ENCODE measurements at regions not wholly inside any gene's neighbourhood (a gene's known extent, or its start where the extent isn't known, plus 50 kb on each side); places are given as distances from the start of the nearest gene placed in this dataset.

DNA sequence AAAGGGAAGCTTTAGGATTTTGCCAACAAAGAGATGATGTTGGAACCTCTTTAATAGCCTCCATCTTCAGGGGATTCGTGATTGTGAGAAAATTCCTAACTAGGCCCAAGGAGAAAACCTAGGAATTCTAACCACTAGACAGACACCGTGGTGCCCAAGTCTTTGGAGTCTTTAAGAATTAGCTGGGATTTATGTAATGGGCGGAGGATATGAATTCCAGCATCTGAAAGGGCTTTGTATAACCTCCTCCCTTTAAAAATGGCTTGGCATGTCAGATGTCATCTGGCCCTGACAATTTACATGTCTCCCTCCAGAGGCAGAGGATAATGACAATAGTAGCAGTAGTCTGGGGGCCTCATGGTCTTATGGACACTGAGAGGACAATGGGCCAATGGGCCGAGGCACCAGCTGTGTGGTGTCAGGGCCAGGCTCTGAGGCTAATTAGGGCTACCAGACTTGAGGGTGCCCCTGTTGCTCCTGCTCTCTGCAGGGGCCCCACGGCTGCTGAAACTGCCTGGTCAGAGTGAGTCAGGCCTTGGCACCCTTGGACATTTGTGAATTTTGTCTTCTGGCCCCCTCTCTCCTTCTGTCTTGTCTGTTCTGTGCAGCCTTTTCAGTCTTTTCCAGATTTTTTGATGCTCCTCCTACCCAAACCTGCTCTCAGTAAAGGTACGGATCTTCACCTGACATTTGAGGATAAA lies 113.9 kb downstream of the EDN1 start:
- Histone ChIP-seq H3K36me3 (no peaks in the 10 kb centered on the region), H3K27me3 (no peaks in the 10 kb centered on the region), H3K4me3 (no peak overlapping the region), H3K4me1 (peaks cover 0 to 40% (median 21%) of the 10 kb centered on the region in 4 donors), H3K27ac (peak overlapping the region; percentile 60 to 72), H3K9me3 (no peaks in the 10 kb centered on the region)
- TF ChIP-seq, protein P1, sequence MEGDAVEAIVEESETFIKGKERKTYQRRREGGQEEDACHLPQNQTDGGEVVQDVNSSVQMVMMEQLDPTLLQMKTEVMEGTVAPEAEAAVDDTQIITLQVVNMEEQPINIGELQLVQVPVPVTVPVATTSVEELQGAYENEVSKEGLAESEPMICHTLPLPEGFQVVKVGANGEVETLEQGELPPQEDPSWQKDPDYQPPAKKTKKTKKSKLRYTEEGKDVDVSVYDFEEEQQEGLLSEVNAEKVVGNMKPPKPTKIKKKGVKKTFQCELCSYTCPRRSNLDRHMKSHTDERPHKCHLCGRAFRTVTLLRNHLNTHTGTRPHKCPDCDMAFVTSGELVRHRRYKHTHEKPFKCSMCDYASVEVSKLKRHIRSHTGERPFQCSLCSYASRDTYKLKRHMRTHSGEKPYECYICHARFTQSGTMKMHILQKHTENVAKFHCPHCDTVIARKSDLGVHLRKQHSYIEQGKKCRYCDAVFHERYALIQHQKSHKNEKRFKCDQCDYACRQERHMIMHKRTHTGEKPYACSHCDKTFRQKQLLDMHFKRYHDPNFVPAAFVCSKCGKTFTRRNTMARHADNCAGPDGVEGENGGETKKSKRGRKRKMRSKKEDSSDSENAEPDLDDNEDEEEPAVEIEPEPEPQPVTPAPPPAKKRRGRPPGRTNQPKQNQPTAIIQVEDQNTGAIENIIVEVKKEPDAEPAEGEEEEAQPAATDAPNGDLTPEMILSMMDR (IDR thresholded peaks at IDR 0.05): no peak
- DNase-seq: no peak
- intact Hi-C loops (cut with DNase I; ENCODE audit: low total_unique reads): no loop called here

DNA sequence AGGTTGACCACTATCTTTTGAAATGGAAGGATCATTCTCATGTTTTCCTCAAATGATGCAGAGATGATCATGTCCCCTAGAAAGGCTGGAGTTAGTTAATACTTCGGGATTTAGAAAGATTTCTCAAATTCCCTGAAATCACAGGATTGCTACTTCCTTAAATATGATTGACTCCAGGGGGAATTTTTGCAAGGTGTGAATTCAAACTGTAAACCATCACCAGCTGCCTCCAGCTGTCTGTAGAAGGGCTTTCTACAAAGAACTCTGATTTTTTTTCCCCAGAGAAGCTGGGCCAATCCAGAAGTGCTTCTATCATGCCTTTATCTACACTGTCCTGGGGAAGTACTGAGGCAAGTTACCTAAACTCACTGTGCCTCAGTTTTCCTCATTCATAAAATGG lies 114.5 kb downstream of the EDN1 start:
- no peaks in the 10 kb centered on the region for H3K27me3 ChIP-seq
- no peak for DNase-seq
- TF ChIP-seq, protein P1 (IDR thresholded peaks at IDR 0.05): no peak
- peaks cover 0 to 40% (median 21%) of the 10 kb centered on the region in 4 donors for H3K4me1 ChIP-seq
- intact Hi-C loops (cut with DNase I; ENCODE audit: low total_unique reads): no loop called here
- no peak overlapping the region for H3K4me3 ChIP-seq
- H3K9me3 ChIP-seq: no peaks in the 10 kb centered on the region
- no peaks in the 10 kb centered on the region for H3K36me3 ChIP-seq
- peak overlapping the region; percentile 60 to 72 for H3K27ac ChIP-seq

DNA sequence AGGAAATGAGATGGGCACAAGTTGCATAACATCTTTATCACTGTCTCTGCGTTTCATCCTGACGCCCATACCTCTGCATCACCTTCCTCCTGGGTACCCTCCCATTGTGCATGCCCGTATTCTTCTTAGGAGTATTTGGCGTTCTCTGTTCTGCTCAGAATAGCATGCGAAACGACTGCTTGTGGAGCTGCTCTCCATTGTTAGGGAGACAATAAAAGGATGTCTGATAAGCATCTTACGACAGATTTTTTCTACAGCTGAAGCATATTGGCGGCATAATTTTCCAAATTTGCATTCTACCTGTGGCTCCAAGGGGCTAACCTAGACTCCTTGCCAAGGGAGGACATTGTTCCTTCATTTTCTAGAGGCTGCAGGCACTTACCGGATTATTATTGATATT lies 118.6 kb downstream of the EDN1 start:
- no peak overlapping the region for H3K27ac ChIP-seq
- DNase-seq: no peak
- H3K27me3 ChIP-seq: no peaks in the 10 kb centered on the region
- TF ChIP-seq, protein P1 (IDR thresholded peaks at IDR 0.05): no peak
- no peak overlapping the region for H3K4me3 ChIP-seq
- no peaks in the 10 kb centered on the region for H3K9me3 ChIP-seq
- no peaks in the 10 kb centered on the region for H3K36me3 ChIP-seq
- intact Hi-C loops (cut with DNase I; ENCODE audit: low total_unique reads): no loop called here
- peaks cover 0 to 18% (median 5%) of the 10 kb centered on the region in 4 donors for H3K4me1 ChIP-seq

- TF ChIP-seq, protein P1 (IDR thresholded peaks at IDR 0.05): no peak
- Histone ChIP-seq H3K27me3 (no peaks in the 10 kb centered on the region), H3K4me3 (no peak overlapping the region)
These were observed 120.8 kb downstream of the EDN1 start for GRCh38 chr6:12410946-12411345.

GRCh38 chr6:12414096-12414675 lies 124.0 kb downstream of the EDN1 start:
- Histone ChIP-seq H3K9me3 (no peaks in the 10 kb centered on the region), H3K4me1 (peaks cover 0 to 33% (median 6%) of the 10 kb centered on the region in 4 donors), H3K4me3 (no peak overlapping the region), H3K27me3 (no peaks in the 10 kb centered on the region), H3K36me3 (no peaks in the 10 kb centered on the region), H3K27ac (no peak overlapping the region)
- no peak for DNase-seq
- intact Hi-C loops (cut with DNase I; ENCODE audit: low total_unique reads): no loop called here
- TF ChIP-seq, protein P1 (IDR thresholded peaks at IDR 0.05): no peak

More at GRCh38 chr6:12410946-12411345, 120.8 kb downstream of the EDN1 start:
- no peak for DNase-seq
- Histone ChIP-seq H3K9me3 (no peaks in the 10 kb centered on the region), H3K27ac (no peak overlapping the region), H3K36me3 (no peaks in the 10 kb centered on the region), H3K4me1 (peaks cover 0 to 24% (median 5%) of the 10 kb centered on the region in 4 donors)
- intact Hi-C loops (cut with DNase I; ENCODE audit: low total_unique reads): no loop called here
